Body of pancreas (tissue), 4 donors: ENCODE measurements at regions not wholly inside any gene's neighbourhood (a gene's known extent, or its start where the extent isn't known, plus 50 kb on each side); places are given as distances from the start of the nearest gene placed in this dataset.

Experiments used
- POLR2A ChIP-seq, 3 donors: fragments of 450-650 bp; IDR thresholded peaks; one replicate each; pipeline ENCODE4 v1.6.1; 2016; ENCODE audit warnings: antibody characterized with exemption in 3 of 3, mild to moderate bottlenecking in 2 of 3
- TF ChIP-seq, protein P1 (sequence below), 7 experiments: fragments of 450-650 bp in 4 of 7; fragments of 200-600 bp in 3 of 7; sonication (generic) in 3 of 7; IDR thresholded peaks; one replicate each; pipeline ENCODE4 v1.5.1; 2016 to 2019; ENCODE audit warnings: antibody characterized with exemption in 7 of 7

DNA sequence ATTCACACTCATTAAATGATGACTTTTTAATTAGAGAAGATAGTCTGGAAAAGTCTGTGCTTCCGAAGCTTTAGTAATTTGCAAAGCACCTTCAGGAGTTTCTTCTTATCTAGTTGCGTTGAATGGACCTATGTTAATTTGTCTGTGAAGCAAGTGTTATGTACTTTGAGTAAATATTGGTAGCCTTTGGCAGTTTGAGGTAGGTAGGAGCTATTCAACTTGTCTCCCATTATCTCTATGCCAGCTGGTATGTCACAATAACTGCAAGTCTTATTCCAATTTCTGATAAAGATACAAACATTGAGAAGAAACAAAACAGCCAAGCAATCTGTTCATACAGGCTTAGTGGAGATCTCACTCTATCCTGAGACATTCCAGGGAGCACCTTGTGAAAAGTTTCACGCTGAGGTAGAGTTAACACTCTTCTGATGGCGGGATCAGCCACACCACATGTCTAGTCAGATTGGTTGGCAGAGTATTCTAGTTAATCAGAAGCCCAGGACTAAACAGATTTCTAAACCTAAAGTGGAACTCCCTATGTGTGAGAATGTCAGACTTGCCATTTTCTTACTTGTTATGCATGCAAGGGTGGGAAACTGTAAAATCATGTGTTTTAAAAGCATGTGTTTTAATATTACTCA lies 219.8 kb upstream of the MANEA start:
- TF ChIP-seq, protein P1, sequence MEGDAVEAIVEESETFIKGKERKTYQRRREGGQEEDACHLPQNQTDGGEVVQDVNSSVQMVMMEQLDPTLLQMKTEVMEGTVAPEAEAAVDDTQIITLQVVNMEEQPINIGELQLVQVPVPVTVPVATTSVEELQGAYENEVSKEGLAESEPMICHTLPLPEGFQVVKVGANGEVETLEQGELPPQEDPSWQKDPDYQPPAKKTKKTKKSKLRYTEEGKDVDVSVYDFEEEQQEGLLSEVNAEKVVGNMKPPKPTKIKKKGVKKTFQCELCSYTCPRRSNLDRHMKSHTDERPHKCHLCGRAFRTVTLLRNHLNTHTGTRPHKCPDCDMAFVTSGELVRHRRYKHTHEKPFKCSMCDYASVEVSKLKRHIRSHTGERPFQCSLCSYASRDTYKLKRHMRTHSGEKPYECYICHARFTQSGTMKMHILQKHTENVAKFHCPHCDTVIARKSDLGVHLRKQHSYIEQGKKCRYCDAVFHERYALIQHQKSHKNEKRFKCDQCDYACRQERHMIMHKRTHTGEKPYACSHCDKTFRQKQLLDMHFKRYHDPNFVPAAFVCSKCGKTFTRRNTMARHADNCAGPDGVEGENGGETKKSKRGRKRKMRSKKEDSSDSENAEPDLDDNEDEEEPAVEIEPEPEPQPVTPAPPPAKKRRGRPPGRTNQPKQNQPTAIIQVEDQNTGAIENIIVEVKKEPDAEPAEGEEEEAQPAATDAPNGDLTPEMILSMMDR (IDR thresholded peaks at IDR 0.05), result no peak
- TF ChIP-seq POLR2A (IDR thresholded peaks at IDR 0.05), result no peak
